Stimulated activated CD4-positive, alpha-beta T cell treated with anti-CD3 and anti-CD28 coated beads, Interleukin-1b, Interleukin-23, amount 100 ng/mL, for 48 hours (primary cell): ENCODE measurements at regions not wholly inside any gene's neighbourhood (a gene's known extent, or its start where the extent isn't known, plus 50 kb on each side); places are given as distances from the start of the nearest gene placed in this dataset.

Experiments
- DNase-seq: peaks from one replicate; pipeline ENCODE4 v3.0.0-alpha.2; 2020

DNA sequence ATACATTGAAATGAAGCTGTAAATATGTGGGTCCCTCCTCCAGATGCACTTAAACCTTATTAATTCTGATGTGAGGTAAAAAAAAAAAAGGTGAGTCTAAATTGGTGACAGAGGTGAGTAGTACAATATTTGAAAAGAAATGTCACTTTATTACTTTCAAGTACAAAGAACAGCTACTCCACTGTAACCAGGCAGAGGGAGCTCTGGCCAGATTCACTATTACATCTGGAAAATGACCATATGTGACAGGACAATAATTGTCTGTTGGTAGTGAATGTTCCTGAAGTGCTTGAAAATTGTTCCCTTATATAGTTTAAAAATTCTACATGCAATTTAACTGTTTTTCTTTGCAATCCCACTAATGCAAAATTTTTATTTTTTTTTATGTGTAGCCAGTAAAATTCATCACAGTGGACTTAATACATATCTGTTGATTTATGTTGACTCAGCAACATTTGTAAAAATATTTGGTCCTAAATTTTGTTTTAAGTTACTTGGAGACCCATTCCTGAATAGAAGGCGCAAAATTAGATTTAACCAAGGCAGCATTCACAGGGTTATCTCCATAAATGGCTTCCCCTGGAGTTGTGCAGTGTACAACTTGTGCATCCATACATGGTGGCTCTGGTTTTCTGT is 231.9 kb upstream of the TBC1D5 start:
- no peak for DNase-seq

DNA sequence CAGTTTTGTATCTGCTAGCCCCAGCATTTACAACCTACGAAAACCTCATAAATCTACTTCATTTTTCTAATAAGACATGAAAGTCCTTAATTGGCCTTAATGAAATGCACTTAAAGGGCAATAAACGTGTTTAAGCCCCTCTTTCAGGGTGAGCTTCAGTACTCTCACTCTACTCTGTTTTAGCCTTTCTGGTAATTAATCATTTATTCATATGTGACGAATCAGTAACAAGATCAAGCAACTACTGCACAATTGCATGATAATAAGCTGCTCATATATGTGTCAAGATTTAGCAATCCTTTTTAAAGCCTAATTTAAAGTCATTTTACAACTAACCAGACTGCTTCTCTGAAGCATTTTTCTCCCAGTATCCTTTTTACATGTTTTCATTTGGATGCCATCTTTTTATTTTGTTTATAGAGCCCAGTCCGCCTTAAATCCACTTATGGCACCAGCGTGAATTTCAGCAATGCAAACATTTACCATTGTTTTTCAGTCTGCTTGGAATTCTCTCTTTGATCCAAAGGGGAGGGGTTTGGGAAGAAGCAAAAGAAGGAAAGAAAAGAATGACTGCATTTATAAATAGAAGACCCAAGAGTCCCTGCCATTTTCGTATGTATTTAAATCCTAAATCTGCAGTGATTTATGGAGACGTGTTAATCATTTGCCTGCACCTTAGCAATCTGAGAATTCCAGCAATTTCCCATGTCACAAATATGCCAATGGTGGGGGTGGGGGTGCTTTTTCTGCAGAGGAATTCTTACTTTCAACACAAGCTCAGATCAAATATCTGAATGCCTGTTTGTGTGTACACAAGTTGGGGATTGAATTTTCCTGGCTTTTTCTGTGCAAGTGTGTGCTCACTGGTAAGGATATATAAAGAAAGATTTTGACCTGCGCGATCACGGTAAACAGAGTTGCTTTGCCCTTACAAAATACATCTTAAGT is 230.8 kb upstream of the TBC1D5 start:
- DNase-seq, result no peak

DNA sequence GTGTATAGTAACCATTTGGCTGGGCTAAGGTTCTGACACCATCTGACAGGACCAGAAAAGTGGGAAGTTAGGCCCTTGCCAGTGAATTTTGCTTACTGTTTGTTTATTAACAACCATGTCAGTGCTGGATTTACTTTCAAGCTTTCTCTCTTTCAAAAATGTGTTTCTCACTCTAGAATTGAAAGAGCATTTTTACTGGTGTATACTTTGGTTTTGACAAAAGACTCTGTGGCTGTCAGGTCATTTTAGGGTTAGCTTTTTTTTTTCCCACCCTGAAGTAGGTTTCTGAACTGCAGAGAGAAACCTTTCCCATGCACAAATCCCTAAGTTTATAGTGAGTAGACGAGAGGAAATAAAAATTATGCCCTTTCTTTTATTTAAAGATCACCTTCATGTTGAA is 230.0 kb upstream of the TBC1D5 start:
- DNase-seq, result no peak

DNA sequence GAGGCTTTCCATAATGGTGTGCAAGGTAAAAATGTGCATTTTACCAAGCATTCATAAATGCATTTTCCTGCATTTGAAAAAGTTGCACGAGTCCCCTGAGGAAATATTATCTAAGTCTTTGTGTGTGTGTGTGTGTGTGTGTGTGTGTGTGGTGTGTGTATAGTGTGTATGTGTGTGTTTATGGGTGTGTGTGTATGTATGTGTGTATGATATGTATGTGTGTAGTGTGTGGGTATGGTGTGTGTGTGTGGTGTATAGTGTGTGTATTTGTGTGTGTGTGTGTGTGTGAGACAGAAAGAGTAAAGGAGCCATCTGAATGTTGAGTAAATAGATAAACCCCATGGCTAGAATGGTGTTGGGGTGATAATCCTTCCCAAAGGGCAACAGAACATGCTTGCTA is 229.6 kb upstream of the TBC1D5 start:
- DNase-seq, result no peak

DNA sequence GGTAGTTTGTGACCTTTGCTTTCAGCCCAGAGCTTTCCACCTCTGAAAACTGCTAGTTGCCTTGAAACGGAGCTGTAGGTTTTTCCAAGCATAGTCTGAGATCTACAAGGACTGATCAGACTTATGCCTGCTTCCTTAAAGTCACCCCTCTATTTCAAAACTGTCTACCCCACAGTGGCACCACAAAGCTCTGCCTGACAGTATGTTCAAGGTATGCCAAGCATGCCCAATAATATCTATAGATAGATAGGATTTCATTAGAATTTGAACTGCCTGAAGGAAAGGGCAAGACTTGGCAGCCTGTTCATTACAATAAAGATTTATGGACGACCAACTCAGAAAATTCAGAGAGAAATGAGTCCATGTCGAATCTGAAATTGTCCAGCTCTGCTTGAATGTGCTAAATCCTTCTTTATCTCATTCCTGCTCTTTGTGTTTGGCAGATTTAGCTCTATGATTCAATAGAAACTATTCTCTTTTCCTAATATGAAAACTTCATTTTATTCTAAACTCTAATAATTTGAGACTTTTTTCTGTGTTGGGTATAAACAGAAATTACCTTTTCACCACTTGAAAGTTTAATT is 227.6 kb upstream of the TBC1D5 start:
- DNase-seq, result no peak

DNA sequence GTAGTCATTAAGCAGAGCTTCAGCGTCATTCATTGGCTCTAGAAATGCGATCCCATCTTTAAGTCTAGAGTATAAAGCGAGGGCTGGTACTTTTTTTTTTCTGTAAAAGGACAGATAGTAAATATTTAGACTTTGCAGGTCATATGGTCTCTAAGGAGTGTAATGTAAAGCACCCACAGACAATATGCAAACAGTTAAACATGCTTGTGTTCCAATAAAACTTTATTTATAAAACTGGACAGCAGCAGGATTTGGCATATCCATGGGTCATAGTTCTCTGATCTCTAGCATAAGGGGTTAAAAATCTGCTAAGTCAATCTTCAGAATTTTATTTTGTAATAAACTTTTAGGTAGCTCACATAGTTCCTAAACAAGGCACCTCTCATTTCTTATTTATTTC is 226.8 kb upstream of the TBC1D5 start:
- no peak for DNase-seq

DNA sequence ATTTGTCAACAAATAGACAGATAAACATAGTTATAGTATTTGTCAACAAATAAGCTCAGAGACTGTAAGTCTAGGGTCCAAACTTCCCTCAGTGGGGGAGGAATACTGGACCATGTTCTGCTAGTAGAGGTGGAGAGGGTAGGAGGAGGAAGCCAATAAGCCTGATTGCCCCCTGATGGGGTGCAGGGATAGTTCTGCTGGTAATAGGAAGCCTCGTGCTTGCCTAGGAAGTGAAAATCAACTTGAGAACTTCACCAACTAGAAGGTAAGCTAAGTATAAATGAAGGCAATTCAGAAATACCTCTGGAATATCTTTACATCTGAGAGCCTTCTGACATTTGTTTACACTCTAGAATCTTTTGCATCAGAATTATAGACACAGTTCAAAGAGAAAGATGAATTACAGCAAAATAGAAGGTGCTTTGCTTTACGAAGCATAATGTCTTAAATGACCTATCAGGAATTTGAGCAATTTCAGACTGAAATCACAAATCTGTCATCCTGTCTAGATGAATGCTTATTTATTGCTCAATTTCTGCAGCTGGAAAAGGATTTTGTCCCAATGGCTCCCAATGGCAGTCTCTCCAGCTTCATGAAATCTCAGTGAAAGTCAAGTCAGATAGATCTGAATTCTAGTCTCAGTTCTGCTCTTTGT is 225.6 kb upstream of the TBC1D5 start:
- no peak for DNase-seq

DNA sequence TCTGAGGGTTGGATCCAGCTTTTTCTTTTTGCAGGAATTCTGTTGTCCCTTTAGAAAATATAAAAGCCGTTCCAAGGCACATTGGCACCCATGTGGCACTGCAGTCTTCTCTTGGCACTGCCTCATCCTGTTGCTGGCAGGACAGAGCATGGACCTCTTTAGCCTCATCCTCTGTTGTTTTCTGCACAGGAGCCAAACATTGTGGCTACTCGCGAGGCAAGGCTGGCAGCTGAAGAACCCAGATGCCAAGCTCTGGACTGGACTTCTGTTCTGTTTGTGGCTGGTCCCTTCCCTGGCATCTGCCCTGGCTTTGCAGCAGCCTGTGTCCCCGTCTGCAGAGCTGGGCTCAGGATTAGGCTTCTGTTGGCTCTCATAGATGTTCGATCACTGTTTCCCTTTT is 224.7 kb upstream of the TBC1D5 start:
- no peak for DNase-seq

DNA sequence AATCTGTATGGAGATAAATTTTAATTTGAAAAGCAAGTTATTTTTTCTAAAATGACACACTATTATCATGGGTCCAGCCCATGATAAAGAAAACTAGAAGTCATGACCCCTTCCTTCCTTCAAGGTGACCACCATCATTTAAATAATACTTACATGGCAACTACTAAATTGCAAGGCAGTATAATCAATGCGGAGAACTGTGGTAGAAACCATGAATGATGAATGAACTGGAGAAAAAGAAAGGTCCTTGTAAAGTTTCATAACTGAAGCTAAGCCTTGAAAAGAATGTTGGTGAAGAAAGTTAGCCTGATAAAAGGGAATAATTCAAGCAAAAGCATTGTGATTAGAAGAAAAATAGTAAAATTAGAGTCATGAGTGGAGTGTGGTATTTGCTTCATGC is 222.9 kb upstream of the TBC1D5 start:
- DNase-seq, result no peak

DNA sequence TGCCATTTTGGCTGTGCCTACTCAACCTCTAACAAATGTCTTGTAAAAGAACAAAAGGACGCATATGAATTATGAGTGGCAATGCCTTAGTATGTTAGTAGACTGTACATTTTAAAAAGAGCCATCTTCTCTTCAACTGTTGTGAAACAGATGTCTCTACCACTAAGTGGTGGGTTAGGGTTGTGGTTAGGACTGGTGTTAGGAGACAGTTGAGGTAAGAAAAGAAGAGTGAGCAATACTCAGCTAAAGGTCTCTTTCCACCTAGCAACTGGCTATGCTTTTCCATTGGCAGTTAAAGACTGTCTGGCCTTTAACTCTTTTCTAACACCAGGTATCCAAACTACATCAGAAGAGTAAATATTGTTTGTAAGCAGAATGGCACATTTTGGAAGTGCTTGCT is 221.7 kb upstream of the TBC1D5 start:
- DNase-seq, result no peak

DNA sequence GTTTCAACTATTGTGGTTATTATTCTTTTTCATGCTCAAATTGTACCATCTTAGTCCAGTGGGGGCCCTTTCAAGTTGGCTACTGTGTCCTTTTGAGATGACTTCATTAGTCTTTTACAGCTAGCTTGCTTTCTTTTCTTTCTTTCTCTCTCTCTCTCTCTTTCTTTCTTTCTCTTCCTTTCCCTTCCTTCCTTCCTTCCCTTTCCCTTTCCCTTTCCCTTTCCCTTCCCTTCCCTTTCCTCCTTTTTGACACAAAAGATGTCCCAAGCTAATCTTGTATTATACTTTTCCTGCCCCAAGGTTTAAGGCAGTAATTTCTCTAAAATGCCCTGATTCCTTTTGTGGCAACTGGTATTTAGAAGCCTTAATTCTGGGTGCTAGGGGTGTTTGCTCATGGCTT is 213.0 kb upstream of the TBC1D5 start:
- no peak for DNase-seq

DNA sequence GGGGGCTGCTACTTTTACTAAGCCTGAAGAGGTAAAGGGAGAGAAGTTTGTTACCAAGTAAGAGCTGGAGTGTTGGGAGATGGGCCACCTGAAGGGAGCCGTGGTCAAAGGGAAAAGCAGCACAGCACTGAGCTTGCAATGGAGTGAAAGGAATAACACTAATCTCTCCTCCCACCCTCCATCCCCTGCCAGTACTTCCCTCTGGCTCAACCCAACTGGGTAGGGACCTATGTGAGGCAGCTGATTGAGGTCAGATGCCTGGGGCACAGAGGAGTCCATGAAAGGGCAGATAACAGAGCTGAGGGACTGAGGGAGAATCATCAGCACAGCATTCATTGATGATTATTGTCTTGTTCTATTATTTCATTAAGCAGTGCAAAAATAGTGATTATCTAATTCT is 212.4 kb upstream of the TBC1D5 start:
- DNase-seq, result no peak

DNA sequence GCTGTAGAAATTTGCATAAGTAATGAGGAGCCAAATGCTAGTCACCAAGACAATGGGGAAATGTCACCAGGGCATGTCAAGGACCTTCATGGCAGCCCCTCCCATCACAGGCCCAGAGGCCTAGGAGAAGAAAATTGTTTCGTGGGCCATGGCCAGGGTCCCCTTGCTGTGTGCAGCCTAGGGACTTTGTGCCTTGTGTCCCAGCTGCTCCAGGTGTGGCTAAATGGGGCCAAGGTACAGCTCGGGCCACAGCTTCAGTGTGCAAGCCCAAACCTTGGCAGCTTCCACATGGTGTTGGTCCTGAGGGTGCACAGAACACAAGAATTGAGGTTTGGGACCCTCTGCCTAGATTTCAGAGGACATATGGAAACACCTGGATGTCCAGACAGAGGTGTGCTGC is 208.8 kb upstream of the TBC1D5 start:
- DNase-seq, result no peak

DNA sequence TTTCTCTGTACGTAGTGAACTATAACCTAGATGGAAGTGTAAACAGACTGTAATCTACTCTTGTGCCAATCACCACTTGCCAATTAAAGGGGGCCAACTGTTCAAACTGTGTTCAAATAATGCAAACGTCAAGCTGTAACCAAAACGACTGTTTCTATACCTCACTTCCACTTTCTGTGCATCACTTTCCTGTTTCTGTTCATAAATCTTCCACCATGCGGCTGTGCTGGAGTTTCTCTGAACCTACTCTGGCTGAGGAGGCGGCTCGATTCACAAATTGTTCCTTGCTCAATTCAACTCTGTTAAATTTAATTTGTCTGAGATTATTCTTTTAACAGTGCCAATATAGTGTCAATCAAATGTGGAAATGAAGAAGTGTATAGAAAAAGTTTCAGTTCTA is 206.7 kb upstream of the TBC1D5 start:
- no peak for DNase-seq

DNA sequence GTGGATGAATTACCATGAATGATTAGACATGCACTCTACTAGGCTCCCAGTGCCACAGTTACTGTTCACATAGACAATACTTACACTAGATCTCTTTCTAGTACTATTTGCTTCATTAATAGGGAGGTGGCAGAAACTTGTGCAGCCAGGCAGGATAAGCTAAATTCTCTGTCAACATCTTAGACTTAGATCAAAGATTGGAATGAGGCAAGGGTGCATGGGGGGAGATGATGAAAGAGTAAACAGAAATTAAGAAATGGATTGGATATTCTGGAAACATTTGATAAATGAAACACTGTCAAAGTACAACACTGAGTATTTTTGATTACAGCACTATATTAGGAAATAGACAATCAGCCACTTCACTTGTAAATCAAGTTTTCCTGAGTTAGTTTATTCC is 205.4 kb upstream of the TBC1D5 start:
- no peak for DNase-seq

DNA sequence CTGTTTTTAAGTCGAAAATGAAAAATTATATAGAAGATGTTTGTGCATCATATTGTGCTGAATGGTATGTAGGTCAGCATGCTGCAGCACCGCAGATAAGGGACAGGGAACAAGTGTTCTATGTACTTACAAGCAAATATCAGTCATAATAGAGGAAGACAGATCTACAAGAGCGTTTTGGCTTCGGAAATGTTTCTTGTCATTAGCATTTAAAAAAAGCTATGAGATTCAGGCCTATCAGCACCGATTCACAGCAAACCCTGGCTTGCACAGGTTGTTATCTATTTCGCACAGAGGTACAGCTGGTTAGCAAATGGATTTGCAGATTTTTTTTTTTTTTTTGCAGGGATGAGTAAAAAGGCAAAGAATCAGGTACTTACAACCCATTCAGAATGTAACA is 204.2 kb upstream of the TBC1D5 start:
- DNase-seq, result no peak

DNA sequence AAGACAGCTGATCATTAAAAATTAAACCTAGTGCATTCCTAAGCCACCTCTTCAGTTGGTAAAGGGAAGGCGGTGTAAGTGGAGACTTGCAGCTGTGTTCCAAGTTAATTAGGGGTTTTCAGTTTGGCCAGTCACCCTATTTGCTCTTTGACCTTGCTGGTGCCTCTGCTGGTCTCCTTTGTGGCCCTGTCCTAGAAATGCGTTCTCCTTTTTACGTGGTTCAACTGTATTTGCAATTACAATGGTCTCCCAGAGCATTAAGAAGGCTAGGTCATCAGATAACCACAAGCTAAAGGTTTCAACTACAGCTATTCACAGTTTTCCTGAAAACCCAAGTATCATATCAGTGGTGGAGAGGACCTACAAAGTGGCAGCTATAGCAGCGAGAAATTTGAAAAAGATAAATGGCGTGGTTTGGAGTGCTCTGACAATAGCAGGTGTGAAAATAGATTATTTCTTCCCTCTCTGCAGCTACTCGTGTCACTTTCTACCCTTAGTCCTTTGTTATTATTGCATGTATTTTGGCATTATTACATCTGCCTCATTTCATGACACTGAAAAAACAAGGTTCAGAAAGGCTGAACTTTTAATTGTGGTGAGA is 203.5 kb upstream of the TBC1D5 start:
- no peak for DNase-seq

DNA sequence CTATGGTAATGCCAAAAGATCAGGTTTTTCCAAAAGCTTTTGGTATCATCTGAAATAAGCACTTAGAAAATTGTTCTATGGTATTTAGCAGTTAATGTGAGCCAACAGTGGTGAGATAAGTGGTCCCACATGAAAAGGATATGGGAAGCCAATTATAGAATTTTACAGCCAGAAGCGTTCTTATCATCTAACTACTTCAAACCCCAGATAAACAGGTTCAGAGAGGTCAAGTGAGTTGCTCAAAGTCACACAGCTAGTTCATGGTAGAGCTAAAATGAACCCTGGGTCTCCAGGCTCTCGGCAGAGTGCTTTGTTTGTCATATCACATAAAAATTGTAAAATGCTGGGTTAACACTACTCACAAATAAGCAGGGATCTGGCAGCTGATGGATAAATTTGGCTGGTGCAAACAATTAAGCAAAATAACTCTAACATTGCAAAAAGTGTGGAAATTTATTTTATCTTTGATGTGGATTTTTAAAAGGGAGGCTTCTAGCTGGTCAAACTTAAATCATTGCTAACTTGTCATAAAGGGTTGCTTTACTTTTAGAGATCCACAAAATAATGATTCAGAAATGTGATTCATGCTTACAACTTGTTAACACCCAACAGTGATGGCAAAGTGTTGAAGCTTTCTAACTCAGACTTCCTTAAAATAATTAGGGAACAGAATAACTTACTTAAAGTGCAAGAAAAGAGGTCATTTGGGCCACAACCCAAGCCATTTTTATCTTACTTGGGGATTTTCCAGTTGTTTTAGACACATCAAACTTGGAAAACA is 202.8 kb upstream of the TBC1D5 start:
- no peak for DNase-seq

DNA sequence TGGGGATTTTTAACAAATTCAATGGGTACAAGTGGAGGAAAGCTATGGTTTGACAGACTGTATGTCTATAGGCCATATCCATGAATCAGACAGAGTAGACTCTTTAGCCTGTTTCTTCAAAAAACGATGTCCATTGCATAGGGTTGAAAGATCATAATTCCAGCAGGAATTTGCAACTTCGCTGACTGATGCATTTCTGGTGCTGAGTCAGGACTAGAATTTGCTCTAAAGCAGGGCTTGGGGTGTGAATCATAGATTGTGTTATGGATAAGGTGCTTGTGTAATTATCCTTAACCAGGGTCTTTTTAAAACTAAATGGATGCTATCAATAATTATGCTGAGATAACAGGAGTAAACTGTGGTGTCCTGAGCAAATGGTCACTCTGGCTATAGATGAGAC is 200.4 kb upstream of the TBC1D5 start:
- DNase-seq, result no peak

DNA sequence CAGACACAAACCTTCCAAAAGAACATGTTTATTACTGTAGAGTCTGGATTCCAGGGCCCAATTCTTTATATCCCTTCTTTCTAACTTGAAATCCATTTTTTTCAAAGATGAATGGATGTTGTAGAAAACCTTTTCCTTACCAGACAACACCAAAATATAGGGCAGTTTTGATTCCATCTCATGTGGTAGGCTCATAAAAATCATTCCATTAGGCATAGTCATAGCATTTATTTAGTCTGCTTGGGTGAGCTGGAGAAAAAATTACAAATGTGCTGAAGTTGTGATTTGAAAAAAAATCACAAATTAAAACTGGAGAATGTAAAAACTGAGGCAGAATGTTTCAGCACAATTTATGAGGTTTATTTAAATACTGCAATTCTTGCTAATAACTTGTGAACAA is 199.3 kb upstream of the TBC1D5 start:
- no peak for DNase-seq

DNA sequence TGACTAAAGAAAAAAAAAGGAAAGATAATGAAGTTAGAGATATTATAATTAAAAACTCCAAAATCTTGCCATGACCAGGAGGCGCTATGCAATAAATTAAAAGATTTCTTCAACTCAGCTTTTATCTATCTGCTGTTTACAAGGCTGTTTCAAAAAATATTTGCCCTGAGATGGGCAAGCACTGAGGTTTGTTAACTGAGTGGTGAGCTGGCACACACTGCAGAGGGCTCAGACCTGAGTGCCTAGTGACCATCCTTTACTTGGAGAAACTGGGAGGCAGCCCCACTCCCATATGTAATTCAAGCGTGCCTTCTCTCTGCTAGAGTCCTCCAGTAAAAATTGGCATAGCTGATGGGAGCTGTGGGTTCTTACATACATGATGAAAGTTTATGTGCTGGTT is 198.7 kb upstream of the TBC1D5 start:
- DNase-seq, result no peak

DNA sequence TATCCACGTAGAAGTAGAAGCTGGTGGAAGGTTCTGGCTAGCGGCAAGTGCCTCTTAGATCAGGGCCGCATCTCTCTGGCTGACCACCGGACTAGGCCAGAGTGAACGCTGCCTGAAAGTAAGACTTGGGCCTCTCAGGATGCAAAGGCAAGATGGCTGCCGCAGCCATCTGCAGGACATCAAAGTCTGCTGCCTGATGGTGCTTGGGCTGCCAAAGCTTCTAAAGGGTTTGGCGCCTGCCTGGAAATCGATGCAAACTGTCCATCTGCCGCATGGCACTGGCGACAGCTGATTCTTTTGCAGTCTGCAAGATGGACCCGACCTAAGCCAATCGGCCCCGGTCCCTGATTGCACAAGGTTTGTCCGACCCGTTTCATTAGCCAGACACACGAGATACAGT is 196.7 kb upstream of the TBC1D5 start:
- DNase-seq, result no peak

DNA sequence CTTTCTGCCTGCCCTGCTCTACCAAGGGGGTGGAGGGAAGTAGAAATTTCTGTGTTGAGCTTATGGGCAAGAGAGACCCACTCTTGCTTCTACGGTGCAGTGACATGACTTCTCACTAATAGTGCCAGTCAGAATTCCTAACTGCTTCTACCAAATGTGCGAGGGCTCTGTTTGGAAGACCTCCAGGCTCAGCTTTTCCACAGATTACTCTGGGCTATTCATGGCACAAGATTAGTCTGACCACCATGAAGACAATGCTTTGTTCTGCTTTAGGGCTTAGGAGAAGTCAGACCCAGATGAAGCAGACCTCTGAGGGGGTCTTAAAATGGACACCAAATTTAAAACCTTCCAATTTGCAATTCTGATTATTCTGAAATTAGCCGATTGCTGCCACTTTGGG is 195.9 kb upstream of the TBC1D5 start:
- no peak for DNase-seq
